GM12873 (cell line): ENCODE measurements at regions not wholly inside any gene's neighbourhood (a gene's known extent, or its start where the extent isn't known, plus 50 kb on each side); places are given as distances from the start of the nearest gene placed in this dataset.

Experiments used
- TF ChIP-seq, protein P1 (sequence below): IDR thresholded peaks from 2 replicates; pipeline ENCODE4 v1.5.1; 2012; ENCODE audit warnings: low read depth, mild to moderate bottlenecking, moderate library complexity, low read length, control low read depth; ENCODE audit not compliant: insufficient read depth; ENCODE audit errors: missing control alignments

DNA sequence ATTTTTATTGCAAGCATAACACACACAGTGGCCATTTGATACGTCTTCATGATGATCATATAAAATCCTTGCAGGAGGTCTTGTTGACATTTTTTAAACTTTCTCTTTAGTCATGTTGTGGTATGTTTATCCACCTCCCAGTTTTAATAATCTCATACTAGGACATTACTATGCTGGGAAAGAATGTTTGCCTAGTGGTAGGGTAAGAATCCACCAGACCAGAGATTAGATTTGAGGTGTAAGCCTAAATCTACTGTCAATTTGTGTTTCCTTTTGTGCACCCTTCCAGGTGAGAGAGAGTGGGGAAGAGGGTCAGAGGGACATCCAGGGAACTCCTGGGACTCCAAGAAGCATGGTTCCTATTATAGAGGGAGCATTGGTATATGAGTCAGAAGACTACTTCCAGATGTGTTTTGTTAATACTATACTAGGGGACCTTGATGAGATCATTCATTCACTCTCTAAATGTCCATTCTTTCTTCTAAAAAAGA lies 298.3 kb upstream of the SASH1 start:
- TF ChIP-seq, protein P1, sequence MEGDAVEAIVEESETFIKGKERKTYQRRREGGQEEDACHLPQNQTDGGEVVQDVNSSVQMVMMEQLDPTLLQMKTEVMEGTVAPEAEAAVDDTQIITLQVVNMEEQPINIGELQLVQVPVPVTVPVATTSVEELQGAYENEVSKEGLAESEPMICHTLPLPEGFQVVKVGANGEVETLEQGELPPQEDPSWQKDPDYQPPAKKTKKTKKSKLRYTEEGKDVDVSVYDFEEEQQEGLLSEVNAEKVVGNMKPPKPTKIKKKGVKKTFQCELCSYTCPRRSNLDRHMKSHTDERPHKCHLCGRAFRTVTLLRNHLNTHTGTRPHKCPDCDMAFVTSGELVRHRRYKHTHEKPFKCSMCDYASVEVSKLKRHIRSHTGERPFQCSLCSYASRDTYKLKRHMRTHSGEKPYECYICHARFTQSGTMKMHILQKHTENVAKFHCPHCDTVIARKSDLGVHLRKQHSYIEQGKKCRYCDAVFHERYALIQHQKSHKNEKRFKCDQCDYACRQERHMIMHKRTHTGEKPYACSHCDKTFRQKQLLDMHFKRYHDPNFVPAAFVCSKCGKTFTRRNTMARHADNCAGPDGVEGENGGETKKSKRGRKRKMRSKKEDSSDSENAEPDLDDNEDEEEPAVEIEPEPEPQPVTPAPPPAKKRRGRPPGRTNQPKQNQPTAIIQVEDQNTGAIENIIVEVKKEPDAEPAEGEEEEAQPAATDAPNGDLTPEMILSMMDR, result no peak

DNA sequence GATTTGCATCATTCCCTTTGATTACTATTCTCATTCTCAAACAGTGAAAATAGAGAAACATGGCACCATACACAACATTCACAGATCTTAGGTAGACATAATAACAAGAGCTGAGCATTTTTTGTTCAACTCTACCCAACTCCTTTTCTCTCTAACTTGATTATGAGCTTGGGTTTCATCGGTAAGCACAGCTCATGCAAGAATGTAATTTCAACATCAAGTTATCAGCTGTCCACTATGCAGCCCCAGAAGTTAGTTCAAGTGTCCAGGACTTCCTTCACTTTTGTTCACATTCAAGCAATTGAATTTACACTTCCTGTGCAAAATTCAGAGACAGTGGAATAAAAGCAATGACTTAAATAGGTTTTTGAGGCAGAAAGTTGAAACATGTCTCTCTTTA lies 297.7 kb upstream of the SASH1 start:
- TF ChIP-seq, protein P1, result no peak

DNA sequence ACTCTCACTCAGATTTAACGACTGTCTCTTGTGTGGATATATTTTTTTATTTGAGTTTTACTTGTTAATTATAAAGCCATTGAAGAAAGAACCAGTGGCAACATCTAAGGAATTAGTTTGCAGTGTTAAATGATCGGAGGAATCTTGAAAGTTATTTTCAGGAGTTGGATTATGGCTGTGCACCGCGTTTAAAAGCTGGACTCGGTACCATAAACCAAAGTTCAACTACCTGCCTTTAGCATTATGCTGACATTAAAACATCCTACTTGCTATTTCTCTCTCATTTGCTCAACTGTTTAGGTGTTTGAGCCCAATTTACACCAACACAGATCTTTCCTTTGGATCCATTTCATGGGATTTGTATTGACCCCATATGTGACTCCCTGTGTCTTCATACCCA lies 289.4 kb upstream of the SASH1 start:
- TF ChIP-seq, protein P1, result no peak

- TF ChIP-seq, protein P1, result no peak
Observed at GRCh38 chr6:148053796-148054195, 288.8 kb upstream of the SASH1 start.

DNA sequence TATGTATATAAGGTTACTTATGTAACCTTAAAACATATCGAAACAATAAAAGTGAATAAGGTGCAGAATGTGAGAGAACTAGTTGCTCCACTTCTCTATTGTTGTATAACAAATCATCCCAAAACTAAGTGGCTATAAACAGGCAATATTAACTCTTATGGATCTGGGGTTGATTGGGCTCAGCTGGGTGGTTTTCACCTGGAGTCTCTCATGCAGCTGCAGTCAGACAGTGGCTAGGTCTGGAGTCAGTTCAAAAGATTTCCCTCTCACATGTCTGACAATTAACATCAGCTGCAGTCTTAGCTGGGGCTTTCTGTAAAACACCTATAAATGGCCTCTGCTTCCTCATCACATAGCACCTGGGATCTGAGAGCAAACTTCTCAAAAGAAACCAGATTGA lies 288.4 kb upstream of the SASH1 start:
- TF ChIP-seq, protein P1, result no peak

DNA sequence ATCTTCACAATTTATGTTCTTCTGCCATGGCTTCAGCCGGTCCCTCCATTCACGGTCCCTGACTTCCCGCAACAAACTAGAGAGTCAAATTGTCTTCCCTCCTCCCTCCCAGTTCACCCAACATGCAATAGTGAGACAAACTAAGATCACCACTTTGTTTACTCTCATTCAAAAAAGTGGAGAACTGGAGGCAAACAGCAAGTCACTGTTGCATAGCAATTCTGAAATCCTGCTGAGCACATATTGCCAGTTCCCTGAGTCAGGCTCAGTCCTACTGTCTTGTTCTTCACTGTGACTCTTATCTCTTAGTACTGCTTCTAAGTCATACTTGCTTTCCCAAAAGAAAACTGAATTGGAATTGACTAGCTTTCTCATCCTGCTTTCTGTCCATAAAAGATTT lies 287.2 kb upstream of the SASH1 start:
- TF ChIP-seq, protein P1, result no peak

GRCh38 chr6:148059869-148060268 lies 282.8 kb upstream of the SASH1 start:
- TF ChIP-seq, protein P1, result no peak
